Prostate gland (tissue), 2 donors: ENCODE measurements at regions not wholly inside any gene's neighbourhood (a gene's known extent, or its start where the extent isn't known, plus 50 kb on each side); places are given as distances from the start of the nearest gene placed in this dataset.
"Not testable (repeated sequence)": the region's sequence is repeated elsewhere in the genome, so short reads cannot be mapped to it uniquely, and the experiment has no call there.

ENCODE experiments used
- DNase-seq: peaks from one replicate; pipeline ENCODE4 v3.0.0-alpha.2; 2019; ENCODE audit warnings: low spot score
- H3K27ac ChIP-seq, 2 donors: fragments of 200-600 bp; sonication (generic); 2 replicates each; pipeline ENCODE4 v1.5.1; 2017 to 2019
- H3K27me3 ChIP-seq: fragments of 200-600 bp; sonication (generic); replicated peaks from 2 replicates; pipeline ENCODE4 v1.5.1; 2019; ENCODE audit not compliant: insufficient read depth
- H3K36me3 ChIP-seq, 2 donors: fragments of 200-600 bp; sonication (generic); 1 replicate in 1 of 2; 2 replicates in 1 of 2; pipeline versions ENCODE4 v1.5.1 to v1.8.1; 2017 to 2019
- H3K4me1 ChIP-seq: fragments of 200-600 bp; sonication (generic); replicated peaks from 2 replicates; pipeline ENCODE4 v1.5.1; 2019
- H3K4me3 ChIP-seq, 2 donors: fragments of 200-600 bp; sonication (generic); 2 replicates each; pipeline ENCODE4 v1.5.1; 2017 to 2019
- H3K9me3 ChIP-seq: fragments of 200-600 bp; sonication (generic); 2 replicates; pipeline ENCODE4 v1.5.1; 2017
- POLR2A ChIP-seq: fragments of 450-650 bp; IDR thresholded peaks from one replicate; pipeline ENCODE4 v1.6.1; 2016; ENCODE audit warnings: antibody characterized with exemption, mild to moderate bottlenecking
- POLR2AphosphoS5 ChIP-seq: sonication (generic); formaldehyde crosslinking; IDR thresholded peaks from one replicate; pipeline ENCODE4 v1.6.1; 2017; ENCODE audit warnings: antibody characterized with exemption
- WGBS: methylation state at CpG from one replicate; pipeline ENCODE4 v1.1.5; 2018; 5-methylcytosine and 5-hydroxymethylcytosine counted together
- intact Hi-C: fragments of 100-400 bp; cut with DNase I; formaldehyde crosslinking; loops from one replicate; pipeline ENCODE4 v1.14.2; 2022
- TF ChIP-seq, protein P1 (sequence below), 4 experiments: fragments of 200-600 bp in 2 of 4; fragments of 450-650 bp in 2 of 4; sonication (generic) in 2 of 4; IDR thresholded peaks; 1 replicate in 3 of 4; 2 replicates in 1 of 4; pipeline ENCODE4 v1.5.1; 2016 to 2019; ENCODE audit warnings: antibody characterized with exemption in 4 of 4, mild to moderate bottlenecking in 2 of 4, moderate library complexity in 2 of 4

DNA sequence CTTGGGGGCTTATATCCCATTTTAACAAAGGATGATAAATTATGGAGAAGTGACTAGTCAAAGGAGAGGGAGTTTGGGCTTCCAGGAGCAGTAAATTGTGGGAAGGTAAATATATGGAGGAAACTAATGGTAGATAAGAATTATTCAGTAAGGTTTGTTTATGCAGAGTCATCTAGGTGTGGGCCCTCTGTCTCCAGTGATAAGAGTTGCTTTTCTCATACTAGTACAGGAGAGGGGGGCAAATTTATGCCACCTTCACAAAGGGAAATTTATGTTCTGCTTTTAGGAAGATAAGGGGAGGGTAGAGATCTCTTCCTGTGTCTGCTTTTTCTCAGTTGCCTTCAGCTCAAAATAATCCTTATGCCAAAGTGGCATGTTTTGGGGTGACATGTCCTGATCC, 383.7 kb upstream of the PPP2R3A start:
- Histone ChIP-seq H3K4me1 (no peaks in the 10 kb centered on the region), H3K27me3 (no peaks in the 10 kb centered on the region), H3K4me3 (no peak overlapping the region), H3K27ac (no peak overlapping the region), H3K9me3 (no peaks in the 10 kb centered on the region), H3K36me3 (no peaks in the 10 kb centered on the region)
- intact Hi-C loops, result no loop called here
- TF ChIP-seq, protein P1, sequence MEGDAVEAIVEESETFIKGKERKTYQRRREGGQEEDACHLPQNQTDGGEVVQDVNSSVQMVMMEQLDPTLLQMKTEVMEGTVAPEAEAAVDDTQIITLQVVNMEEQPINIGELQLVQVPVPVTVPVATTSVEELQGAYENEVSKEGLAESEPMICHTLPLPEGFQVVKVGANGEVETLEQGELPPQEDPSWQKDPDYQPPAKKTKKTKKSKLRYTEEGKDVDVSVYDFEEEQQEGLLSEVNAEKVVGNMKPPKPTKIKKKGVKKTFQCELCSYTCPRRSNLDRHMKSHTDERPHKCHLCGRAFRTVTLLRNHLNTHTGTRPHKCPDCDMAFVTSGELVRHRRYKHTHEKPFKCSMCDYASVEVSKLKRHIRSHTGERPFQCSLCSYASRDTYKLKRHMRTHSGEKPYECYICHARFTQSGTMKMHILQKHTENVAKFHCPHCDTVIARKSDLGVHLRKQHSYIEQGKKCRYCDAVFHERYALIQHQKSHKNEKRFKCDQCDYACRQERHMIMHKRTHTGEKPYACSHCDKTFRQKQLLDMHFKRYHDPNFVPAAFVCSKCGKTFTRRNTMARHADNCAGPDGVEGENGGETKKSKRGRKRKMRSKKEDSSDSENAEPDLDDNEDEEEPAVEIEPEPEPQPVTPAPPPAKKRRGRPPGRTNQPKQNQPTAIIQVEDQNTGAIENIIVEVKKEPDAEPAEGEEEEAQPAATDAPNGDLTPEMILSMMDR (IDR thresholded peaks at IDR 0.05), result no peak
- no peak for TF ChIP-seq POLR2AphosphoS5
- TF ChIP-seq POLR2A, result no peak
- no peak for DNase-seq

DNA sequence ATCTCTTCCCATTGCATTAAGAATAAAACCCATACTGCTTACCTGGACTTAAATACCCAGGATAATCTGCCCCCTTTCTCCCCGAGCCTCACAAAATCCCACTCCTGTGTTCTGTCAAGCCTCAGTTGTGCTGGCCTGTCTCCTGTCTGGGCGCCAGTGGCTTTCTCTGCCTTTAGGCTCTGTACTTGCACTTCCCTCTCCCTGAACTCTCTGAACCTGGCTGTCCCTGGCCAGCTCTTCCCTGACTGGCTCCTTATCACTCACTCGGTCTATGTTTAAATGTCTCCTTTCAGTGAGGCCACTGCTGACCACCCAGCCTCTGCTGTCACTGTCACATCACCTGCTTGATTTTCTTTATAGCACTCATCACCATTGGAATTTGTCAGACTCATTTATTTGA, 382.7 kb upstream of the PPP2R3A start:
- intact Hi-C loops, result no loop called here
- H3K27me3 ChIP-seq, result no peaks in the 10 kb centered on the region
- H3K27ac ChIP-seq, result no peak overlapping the region
- 63% methylated on average over 3 of the region's 3 CpGs for WGBS
- H3K4me1 ChIP-seq, result no peaks in the 10 kb centered on the region
- H3K4me3 ChIP-seq, result no peak overlapping the region
- H3K9me3 ChIP-seq, result no peaks in the 10 kb centered on the region
- no peak for TF ChIP-seq POLR2AphosphoS5
- no peak for TF ChIP-seq POLR2A
- TF ChIP-seq, protein P1 (IDR thresholded peaks at IDR 0.05), result no peak
- no peak for DNase-seq
- H3K36me3 ChIP-seq, result no peaks in the 10 kb centered on the region

DNA sequence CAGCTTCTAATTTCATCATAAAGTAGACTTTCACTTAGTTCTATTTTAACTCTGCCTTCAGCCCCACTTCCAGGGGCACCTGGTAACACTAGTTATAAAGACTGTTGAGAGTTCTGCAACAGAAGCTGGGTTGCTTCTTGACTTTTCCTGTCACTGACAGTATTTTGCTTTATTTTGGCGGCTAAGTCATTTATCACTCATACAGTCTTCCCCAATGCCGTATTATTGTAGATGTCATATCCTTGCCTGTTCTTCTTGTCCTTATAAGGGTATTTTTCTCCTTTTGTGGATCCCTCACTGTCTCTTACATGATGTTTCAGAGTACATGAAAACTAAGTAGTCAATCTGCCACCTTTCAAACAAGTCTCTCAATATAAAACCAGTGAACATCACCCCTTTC, 369.0 kb upstream of the PPP2R3A start:
- DNase-seq, result no peak
- H3K9me3 ChIP-seq, result no peaks in the 10 kb centered on the region
- no peaks in the 10 kb centered on the region for H3K4me1 ChIP-seq
- H3K27me3 ChIP-seq, result no peaks in the 10 kb centered on the region
- no peak overlapping the region for H3K27ac ChIP-seq
- 81% methylated on average over 2 of the region's 2 CpGs for WGBS
- intact Hi-C loops, result no loop called here
- H3K4me3 ChIP-seq, result no peak overlapping the region
- no peaks in the 10 kb centered on the region for H3K36me3 ChIP-seq
- TF ChIP-seq, protein P1 (IDR thresholded peaks at IDR 0.05), result no peak
- TF ChIP-seq POLR2AphosphoS5 (no peak), POLR2A (no peak)

DNA sequence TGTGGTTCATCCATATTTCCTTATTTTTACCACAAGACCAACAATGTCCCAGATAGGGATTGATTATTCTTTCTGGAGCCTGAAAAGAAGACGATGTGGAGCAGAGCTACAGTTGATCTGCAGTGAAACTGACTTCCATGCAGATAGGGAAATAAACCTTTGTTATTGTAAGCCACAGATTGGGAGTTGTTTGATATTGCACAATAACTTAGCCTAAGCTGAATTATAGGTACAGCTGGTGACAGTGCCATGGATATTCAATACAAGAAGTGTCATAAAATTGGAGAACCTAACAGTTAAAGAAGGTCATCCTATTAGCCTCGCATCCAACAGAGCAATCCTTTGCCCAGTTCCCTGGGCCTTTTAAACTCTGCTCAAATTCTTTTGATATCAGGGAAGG, 367.7 kb upstream of the PPP2R3A start:
- intact Hi-C loops, result no loop called here
- TF ChIP-seq, protein P1 (IDR thresholded peaks at IDR 0.05), result no peak
- no peak for TF ChIP-seq POLR2AphosphoS5
- no peak for TF ChIP-seq POLR2A
- 67% methylated on average over 2 of the region's 2 CpGs for WGBS

DNA sequence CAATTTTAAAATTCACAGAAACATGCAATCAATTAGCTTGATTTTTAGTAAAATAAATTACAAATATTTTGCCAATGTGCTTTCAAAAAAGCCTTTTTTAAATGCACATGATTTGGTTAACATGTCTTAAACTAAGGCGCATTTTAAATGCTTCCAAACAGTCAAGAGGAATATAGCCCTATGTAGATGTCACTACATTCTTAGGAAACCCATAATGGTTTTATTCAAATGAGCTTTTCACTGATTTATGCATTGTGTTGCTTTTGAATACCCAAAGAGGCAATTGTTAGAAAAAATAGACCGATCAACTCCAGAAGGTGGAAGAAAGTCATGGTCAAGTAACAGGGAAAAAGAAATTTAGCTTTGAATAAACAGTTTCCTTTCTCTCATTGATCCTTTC, 366.9 kb upstream of the PPP2R3A start:
- 79% methylated on average over 2 of the region's 2 CpGs for WGBS
- no peak for DNase-seq
- Histone ChIP-seq H3K27ac (no peak overlapping the region), H3K27me3 (no peaks in the 10 kb centered on the region), H3K9me3 (no peaks in the 10 kb centered on the region), H3K4me3 (no peak overlapping the region), H3K4me1 (no peaks in the 10 kb centered on the region), H3K36me3 (no peaks in the 10 kb centered on the region)
- intact Hi-C loops, result no loop called here
- no peak for TF ChIP-seq POLR2AphosphoS5
- TF ChIP-seq POLR2A, result no peak
- TF ChIP-seq, protein P1 (IDR thresholded peaks at IDR 0.05), result no peak

More for the DNA sequence above, 367.7 kb upstream of the PPP2R3A start:
- H3K4me3 ChIP-seq, result no peak overlapping the region
- H3K36me3 ChIP-seq, result no peaks in the 10 kb centered on the region
- no peak overlapping the region for H3K27ac ChIP-seq
- DNase-seq, result no peak
- H3K27me3 ChIP-seq, result no peaks in the 10 kb centered on the region
- no peaks in the 10 kb centered on the region for H3K4me1 ChIP-seq
- no peaks in the 10 kb centered on the region for H3K9me3 ChIP-seq

DNA sequence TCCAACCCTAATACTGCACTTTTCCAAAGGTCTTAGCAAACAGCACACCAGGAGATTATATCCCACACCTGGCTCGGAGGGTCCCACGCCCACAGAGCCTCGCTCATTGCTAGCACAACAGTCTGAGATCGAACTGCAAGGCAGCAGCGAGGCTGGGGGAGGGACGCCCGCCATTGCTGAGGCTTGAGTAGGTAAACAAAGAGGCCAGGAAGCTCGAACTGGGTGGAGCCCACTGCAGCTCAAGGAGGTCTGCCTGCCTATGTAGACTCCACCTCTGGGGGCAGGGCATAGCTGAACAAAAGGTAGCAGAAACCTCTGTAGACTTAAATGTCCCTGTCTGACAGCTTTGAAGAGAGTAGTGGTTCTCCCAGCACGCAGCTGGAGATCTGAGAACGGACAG, 361.0 kb upstream of the PPP2R3A start:
- DNase-seq, H3K27ac ChIP-seq, H3K36me3 ChIP-seq, intact Hi-C loops, H3K27me3 ChIP-seq, H3K4me1 ChIP-seq, H3K9me3 ChIP-seq, H3K4me3 ChIP-seq: not testable (repeated sequence)
- 91% methylated on average over 10 of the region's 10 CpGs for WGBS
